Subcutaneous abdominal adipose tissue (tissue), 5 donors: ENCODE measurements at regions not wholly inside any gene's neighbourhood (a gene's known extent, or its start where the extent isn't known, plus 50 kb on each side); places are given as distances from the start of the nearest gene placed in this dataset.

ENCODE experiments used
- H3K27ac ChIP-seq: one replicate; pipeline ENCODE4 v1.7.0; 2013; ENCODE audit warnings: low read depth, mild to moderate bottlenecking, inconsistent platforms, low read length, moderate library complexity
- H3K27me3 ChIP-seq, 5 donors: one replicate each; pipeline ENCODE4 v1.7.0; 2013; ENCODE audit warnings: low read length in 5 of 5, inconsistent platforms in 1 of 5; ENCODE audit not compliant: control insufficient read depth in 5 of 5, insufficient read depth in 4 of 5
- H3K36me3 ChIP-seq, 5 donors: one replicate each; pipeline ENCODE4 v1.7.0; 2013; ENCODE audit warnings: low read length in 5 of 5; ENCODE audit not compliant: control insufficient read depth in 5 of 5, insufficient read depth in 5 of 5
- H3K4me1 ChIP-seq, 5 donors: one replicate each; pipeline ENCODE4 v1.7.0; 2013; ENCODE audit warnings: low read length in 5 of 5, mild to moderate bottlenecking in 3 of 5, moderate library complexity in 1 of 5; ENCODE audit not compliant: control insufficient read depth in 5 of 5, insufficient read depth in 5 of 5
- H3K4me3 ChIP-seq, 5 donors: one replicate each; pipeline ENCODE4 v1.7.0; 2013; ENCODE audit warnings: low read length in 5 of 5, low read depth in 1 of 5
- H3K9ac ChIP-seq, 5 donors: one replicate each; pipeline ENCODE4 v1.7.0; 2013; ENCODE audit warnings: low read length in 5 of 5, mild to moderate bottlenecking in 4 of 5, moderate library complexity in 3 of 5
- H3K9me3 ChIP-seq, 5 donors: one replicate each; pipeline ENCODE4 v1.7.0; 2013; ENCODE audit warnings: low read length in 5 of 5; ENCODE audit not compliant: control insufficient read depth in 5 of 5
- donor health status: healthy.
- donor health status: healthy.
- donor health status: healthy.
- donor health status: healthy.
- donor health status: healthy.

DNA sequence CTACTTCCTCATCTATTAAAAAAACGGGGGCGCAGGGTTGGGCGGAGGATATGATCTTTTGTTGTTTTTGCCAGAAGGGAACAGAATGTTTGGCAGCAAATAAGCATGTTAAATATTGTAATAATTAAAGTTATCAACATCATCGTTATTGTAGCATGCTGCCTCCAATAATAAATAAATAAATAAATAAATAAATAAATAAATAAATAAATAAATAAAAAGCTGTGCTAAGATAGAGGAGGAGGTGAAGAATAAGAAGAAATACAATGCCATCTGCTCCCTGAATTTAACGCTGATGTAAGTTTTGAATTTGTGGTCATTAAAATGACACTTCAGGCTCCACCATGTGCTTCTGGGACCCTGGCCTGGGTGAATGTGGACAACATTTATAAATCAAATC, 508.0 kb upstream of the TNC start:
- H3K36me3 ChIP-seq: no peaks in the 10 kb centered on the region
- H3K4me3 ChIP-seq: no peak overlapping the region
- H3K9me3 ChIP-seq: peaks cover 0 to 8% (median 0%) of the 10 kb centered on the region in 5 donors
- no peaks in the 10 kb centered on the region for H3K4me1 ChIP-seq
- no peak overlapping the region for H3K9ac ChIP-seq
- H3K27me3 ChIP-seq: no peaks in the 10 kb centered on the region
- H3K27ac ChIP-seq: no peak overlapping the region

- Histone ChIP-seq H3K4me3 (no peak overlapping the region), H3K27me3 (no peaks in the 10 kb centered on the region), H3K27ac (no peak overlapping the region), H3K4me1 (no peaks in the 10 kb centered on the region), H3K9ac (no peak overlapping the region), H3K9me3 (peaks cover 0 to 3% (median 0%) of the 10 kb centered on the region in 5 donors), H3K36me3 (no peaks in the 10 kb centered on the region)
Observed at GRCh38 chr9:115627511-115627910, 509.6 kb upstream of the TNC start.

GRCh38 chr9:115628426-115628825, 510.5 kb upstream of the TNC start:
- Histone ChIP-seq H3K4me3 (no peak overlapping the region), H3K9me3 (no peaks in the 10 kb centered on the region), H3K27me3 (no peaks in the 10 kb centered on the region), H3K4me1 (no peaks in the 10 kb centered on the region), H3K36me3 (no peaks in the 10 kb centered on the region), H3K27ac (no peak overlapping the region), H3K9ac (no peak overlapping the region)

DNA sequence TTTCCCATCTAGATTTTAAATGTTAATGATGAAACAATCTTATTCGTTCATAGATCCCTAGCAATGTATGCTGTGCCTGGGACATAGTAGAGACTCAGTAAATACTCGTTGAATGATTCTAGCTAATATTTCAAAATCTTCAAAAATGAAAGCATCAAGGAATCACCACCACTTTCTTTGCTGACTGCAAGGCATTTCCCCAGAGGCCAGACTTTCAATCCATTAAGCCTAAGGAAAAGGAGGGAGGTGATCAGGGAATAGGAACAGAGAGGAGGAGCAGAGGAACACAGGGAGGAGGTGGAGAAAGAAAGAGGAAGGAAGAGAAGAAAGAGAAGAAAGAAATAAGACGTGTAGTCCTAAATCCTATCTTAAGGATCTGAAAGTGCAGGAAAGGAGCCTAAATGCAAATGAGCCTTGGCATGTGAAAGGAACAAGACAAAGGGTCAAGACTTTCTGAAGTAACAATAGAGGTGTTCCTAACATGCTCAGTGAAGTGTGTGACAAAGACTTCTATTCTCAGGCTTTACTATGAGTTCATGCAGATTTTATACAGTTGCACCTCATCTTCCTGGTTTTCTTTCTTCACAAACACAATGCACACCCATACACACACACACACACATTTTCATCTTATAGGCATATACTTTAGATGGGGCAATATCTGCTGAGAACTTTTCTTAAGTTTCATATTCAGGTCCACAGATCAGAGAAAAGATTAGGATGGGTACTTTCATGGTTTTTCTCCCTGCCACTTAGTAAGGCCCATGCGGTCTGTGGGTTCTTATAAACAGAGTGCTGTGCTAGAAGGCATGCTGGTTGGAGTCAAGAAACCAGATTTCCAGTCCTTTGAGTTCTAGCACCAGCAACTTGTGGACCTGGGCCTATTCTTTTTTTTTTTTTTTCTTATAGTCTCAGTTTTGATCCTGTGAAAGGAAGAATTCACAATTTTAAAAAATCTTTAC, 512.2 kb upstream of the TNC start:
- no peaks in the 10 kb centered on the region for H3K36me3 ChIP-seq
- no peaks in the 10 kb centered on the region for H3K4me1 ChIP-seq
- H3K9ac ChIP-seq: no peak overlapping the region
- no peak overlapping the region for H3K4me3 ChIP-seq
- H3K27ac ChIP-seq: no peak overlapping the region
- H3K27me3 ChIP-seq: no peaks in the 10 kb centered on the region
- H3K9me3 ChIP-seq: no peaks in the 10 kb centered on the region

- H3K27me3 ChIP-seq: no peaks in the 10 kb centered on the region
- H3K9me3 ChIP-seq: no peaks in the 10 kb centered on the region
- H3K4me3 ChIP-seq: no peak overlapping the region
- no peak overlapping the region for H3K27ac ChIP-seq
- no peaks in the 10 kb centered on the region for H3K36me3 ChIP-seq
- H3K4me1 ChIP-seq: no peaks in the 10 kb centered on the region
- H3K9ac ChIP-seq: no peak overlapping the region
Observed at GRCh38 chr9:115632391-115632790, 514.4 kb upstream of the TNC start.

DNA sequence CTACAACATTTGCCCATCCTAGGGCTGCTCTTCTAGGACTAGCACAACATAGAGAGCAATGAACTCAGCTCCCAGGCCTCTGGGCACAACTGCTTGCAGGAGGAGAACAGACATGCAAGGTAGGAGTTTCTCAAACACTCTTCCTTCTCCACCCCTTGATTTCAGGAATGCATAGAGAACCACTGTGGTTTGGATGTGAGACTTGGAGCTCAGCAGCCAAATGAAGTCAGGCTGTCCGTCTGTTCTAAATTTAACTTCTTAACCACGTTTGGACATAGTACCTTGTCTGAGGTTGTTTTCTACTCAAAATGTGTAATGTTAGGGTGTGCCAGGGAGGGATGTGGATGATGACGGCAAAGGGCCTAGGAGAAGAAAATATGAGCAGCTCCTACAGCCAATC, 515.1 kb upstream of the TNC start:
- Histone ChIP-seq H3K27me3 (no peaks in the 10 kb centered on the region), H3K27ac (no peak overlapping the region), H3K4me1 (no peaks in the 10 kb centered on the region), H3K9ac (no peak overlapping the region), H3K4me3 (no peak overlapping the region), H3K36me3 (no peaks in the 10 kb centered on the region), H3K9me3 (no peaks in the 10 kb centered on the region)

GRCh38 chr9:115635680-115636383, 517.8 kb upstream of the PAPPA start:
- Histone ChIP-seq H3K27me3 (no peaks in the 10 kb centered on the region), H3K27ac (no peak overlapping the region), H3K9ac (no peak overlapping the region), H3K4me3 (no peak overlapping the region), H3K4me1 (no peaks in the 10 kb centered on the region), H3K36me3 (no peaks in the 10 kb centered on the region), H3K9me3 (no peaks in the 10 kb centered on the region)

GRCh38 chr9:115636596-115636995, 517.0 kb upstream of the PAPPA start:
- Histone ChIP-seq H3K9ac (no peak overlapping the region), H3K9me3 (no peaks in the 10 kb centered on the region), H3K4me1 (no peaks in the 10 kb centered on the region), H3K27me3 (no peaks in the 10 kb centered on the region), H3K27ac (no peak overlapping the region), H3K36me3 (no peaks in the 10 kb centered on the region), H3K4me3 (no peak overlapping the region)

DNA sequence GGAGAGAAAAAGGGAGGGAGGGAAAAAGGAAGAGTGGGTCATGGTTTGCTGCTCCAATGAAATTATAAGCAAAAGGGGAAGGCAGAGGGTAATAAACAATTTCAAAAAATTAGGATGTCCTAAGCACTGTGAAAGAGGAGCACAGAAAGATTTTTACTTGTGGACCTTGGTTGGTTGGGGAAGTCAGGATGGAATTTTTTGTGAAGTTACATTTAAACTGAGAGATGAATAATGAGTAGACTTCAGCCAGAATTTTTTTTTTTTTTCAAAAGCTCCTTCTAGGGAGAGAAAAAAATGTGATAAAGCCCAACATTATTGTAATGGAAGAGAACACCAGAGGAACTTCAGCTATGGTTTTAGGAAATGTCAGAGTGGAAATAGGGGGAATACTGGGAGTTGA, 515.9 kb upstream of the PAPPA start:
- H3K27ac ChIP-seq: no peak overlapping the region
- no peak overlapping the region for H3K9ac ChIP-seq
- no peaks in the 10 kb centered on the region for H3K9me3 ChIP-seq

GRCh38 chr9:115640887-115641286, 512.7 kb upstream of the PAPPA start:
- Histone ChIP-seq H3K9ac (no peak overlapping the region), H3K9me3 (no peaks in the 10 kb centered on the region), H3K27ac (no peak overlapping the region), H3K27me3 (no peaks in the 10 kb centered on the region), H3K4me3 (no peak overlapping the region), H3K36me3 (no peaks in the 10 kb centered on the region), H3K4me1 (no peaks in the 10 kb centered on the region)

More for the DNA sequence above, 515.9 kb upstream of the PAPPA start:
- Histone ChIP-seq H3K4me3 (no peak overlapping the region), H3K27me3 (no peaks in the 10 kb centered on the region), H3K36me3 (no peaks in the 10 kb centered on the region), H3K4me1 (no peaks in the 10 kb centered on the region)
